ENCODE measurements at regions not wholly inside any gene's neighbourhood (a gene's known extent, or its start where the extent isn't known, plus 50 kb on each side); places are given as distances from the start of the nearest gene placed in this dataset.

DNA sequence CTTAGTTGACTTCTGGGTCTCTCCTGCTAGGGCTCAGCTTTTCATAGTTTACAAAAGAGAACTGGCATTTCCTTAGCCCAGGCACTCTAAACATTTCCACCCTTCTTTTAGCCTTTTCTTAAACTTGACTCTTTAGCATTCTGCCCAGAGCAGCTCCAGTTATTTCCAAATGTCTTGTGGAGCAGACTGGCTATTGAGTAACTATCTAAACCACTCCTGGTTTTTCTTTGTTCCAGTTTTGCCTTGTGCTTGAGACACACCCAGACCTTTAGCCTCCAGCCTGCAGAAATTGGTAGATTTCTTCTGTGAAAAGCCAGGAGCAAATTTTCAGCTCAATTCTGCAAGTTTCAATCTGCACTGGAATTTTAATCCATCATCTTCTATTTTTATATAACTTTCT lies 1813.1 kb downstream of the OLFM4 start:
- no peak for TF ChIP-seq CTBP1 (IDR thresholded peaks at IDR 0.05; ENCODE audit: borderline replicate concordance)
- TF ChIP-seq SP1 (IDR thresholded peaks at IDR 0.05), result no peak
- TF ChIP-seq ZNF384 (IDR thresholded peaks at IDR 0.05), result no peak
- no peak for TF ChIP-seq LEF1 (IDR thresholded peaks at IDR 0.05; ENCODE audit: borderline replicate concordance)
- TF ChIP-seq FOXM1 (IDR thresholded peaks at IDR 0.05; ENCODE audit: borderline replicate concordance), result no peak
- no peak for TF ChIP-seq NFRKB (IDR thresholded peaks at IDR 0.05)
- no peak for TF ChIP-seq TARDBP (IDR thresholded peaks at IDR 0.05)
- no peak for TF ChIP-seq HDGF (IDR thresholded peaks at IDR 0.05; ENCODE audit: borderline replicate concordance)
- TF ChIP-seq FOXK2 (IDR thresholded peaks at IDR 0.05), result no peak
- no peak for TF ChIP-seq PKNOX1 (IDR thresholded peaks at IDR 0.05)
- ChIA-PET CTCF (no interaction called here), POLR2A (no interaction called here)
- DNase-seq (ENCODE audit: extremely low spot score), result no peak

DNA sequence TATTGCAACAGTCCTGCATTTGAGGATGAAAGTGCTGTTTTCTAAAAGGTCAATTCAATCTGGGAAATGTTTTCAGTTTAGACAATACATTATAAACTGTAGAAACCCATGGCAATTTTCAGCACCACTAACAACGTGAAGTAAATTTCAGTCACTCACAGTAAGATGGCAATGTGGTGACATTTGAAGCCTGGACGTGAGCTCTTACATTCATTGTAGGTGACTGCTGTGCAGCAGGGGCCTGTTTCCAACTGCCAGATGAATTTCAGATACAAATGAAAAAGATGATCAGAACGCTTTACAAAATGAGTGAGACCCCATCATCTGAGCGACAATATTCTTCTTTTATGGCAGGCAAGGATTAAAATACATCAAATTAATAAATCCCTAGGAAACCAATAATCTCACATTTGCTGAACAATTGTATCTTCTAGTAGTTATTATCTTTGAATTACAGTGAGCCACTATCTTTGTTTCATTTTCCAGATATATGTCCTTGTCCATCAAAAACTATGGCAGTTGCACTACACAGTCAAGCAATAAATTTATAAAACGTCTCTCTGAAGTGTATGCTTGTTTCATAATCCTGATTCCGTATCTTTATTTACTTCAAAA lies 1816.8 kb downstream of the OLFM4 start:
- TF ChIP-seq HDGF (IDR thresholded peaks at IDR 0.05; ENCODE audit: borderline replicate concordance) (no peak), FOXM1 (IDR thresholded peaks at IDR 0.05; ENCODE audit: borderline replicate concordance) (no peak), SUZ12 (IDR thresholded peaks at IDR 0.05) (no peak), SP1 (IDR thresholded peaks at IDR 0.05) (no peak), ELF4 (IDR thresholded peaks at IDR 0.05) (no peak), FOXA1 (IDR thresholded peaks at IDR 0.05) (no peak), FOXK2 (IDR thresholded peaks at IDR 0.05) (no peak), L3MBTL2 (conservative IDR thresholded peaks at IDR 0.05) (no peak), BHLHE40 (IDR thresholded peaks at IDR 0.05; ENCODE audit: borderline replicate concordance) (no peak)
- DNase-seq (ENCODE audit: extremely low spot score), result no peak
- POLR2A ChIA-PET, result no interaction called here
- CTCF ChIA-PET, result interaction anchor here (0.7 kb wide), 1 partner anchor 96 kb away, joined by 3 read pairs; no protein-coding TSS in a partner anchor

DNA sequence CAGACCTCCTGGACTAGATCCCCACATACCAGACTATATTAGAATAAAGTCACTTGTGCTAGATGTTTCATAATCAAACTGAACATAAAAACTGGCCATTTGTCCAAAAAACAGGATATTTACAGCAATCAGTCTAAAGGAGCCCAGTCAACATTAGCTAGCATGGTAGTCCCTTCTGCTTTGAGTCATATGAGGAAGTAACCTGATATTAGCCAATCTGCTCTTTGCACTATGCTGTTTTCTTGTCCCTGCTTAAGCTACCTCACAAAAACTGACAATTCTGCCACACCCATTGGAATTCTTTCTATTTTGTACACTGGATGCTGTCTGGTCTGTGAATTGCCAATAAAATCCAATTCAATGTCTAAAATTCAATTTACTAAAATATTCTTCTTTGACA lies 1824.2 kb downstream of the OLFM4 start:
- ChIA-PET CTCF (no interaction called here), POLR2A (no interaction called here)
- no peak for TF ChIP-seq TARDBP (IDR thresholded peaks at IDR 0.05)
- TF ChIP-seq FOXK2 (IDR thresholded peaks at IDR 0.05), result no peak
- TF ChIP-seq FOXM1 (IDR thresholded peaks at IDR 0.05; ENCODE audit: borderline replicate concordance), result no peak
- TF ChIP-seq LEF1 (IDR thresholded peaks at IDR 0.05; ENCODE audit: borderline replicate concordance), result no peak
- TF ChIP-seq CTBP1 (IDR thresholded peaks at IDR 0.05; ENCODE audit: borderline replicate concordance), result no peak
- no peak for TF ChIP-seq ELF4 (IDR thresholded peaks at IDR 0.05)
- no peak for TF ChIP-seq NFRKB (IDR thresholded peaks at IDR 0.05)
- no peak for TF ChIP-seq ARNT (IDR thresholded peaks at IDR 0.05)
- no peak for TF ChIP-seq ZNF384 (IDR thresholded peaks at IDR 0.05)
- DNase-seq (ENCODE audit: extremely low spot score), result no peak

- POLR2A ChIA-PET, result no interaction called here
These were observed 1831.2 kb downstream of the OLFM4 start for GRCh38 chr13:54859827-54860226.

DNA sequence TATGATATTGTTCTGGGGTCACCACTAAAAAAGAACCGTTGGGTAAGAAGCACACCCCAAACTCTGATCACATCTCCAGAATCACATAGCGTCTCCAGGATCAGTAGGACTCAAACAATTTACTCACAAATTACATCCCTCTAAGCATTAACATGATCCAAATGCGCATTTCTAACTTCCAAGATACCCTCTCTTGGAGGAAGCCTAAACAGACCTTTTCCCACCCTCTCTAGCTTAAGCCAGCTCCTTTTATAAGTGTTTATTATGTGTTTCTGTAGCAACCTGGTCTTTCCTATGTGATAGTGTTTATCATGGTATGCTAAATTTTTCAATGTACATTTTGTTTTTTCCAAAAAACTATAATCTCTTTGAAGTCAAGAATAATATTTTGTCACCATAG lies 1846.5 kb downstream of the OLFM4 start:
- DNase-seq (ENCODE audit: extremely low spot score), result no peak
- POLR2A ChIA-PET, result no interaction called here
- TF ChIP-seq LEF1 (IDR thresholded peaks at IDR 0.05; ENCODE audit: borderline replicate concordance) (no peak), L3MBTL2 (conservative IDR thresholded peaks at IDR 0.05) (no peak), HDGF (IDR thresholded peaks at IDR 0.05; ENCODE audit: borderline replicate concordance) (no peak), FOXA1 (IDR thresholded peaks at IDR 0.05) (no peak), ARNT (IDR thresholded peaks at IDR 0.05) (no peak), SP1 (IDR thresholded peaks at IDR 0.05) (no peak), FOXK2 (IDR thresholded peaks at IDR 0.05) (no peak), SUZ12 (IDR thresholded peaks at IDR 0.05) (no peak), FOXM1 (IDR thresholded peaks at IDR 0.05; ENCODE audit: borderline replicate concordance) (no peak), ZNF384 (IDR thresholded peaks at IDR 0.05) (no peak), ELF4 (IDR thresholded peaks at IDR 0.05) (no peak), PKNOX1 (IDR thresholded peaks at IDR 0.05) (no peak)
- CTCF ChIA-PET, result no interaction called here

More at GRCh38 chr13:54859827-54860226, 1831.2 kb downstream of the OLFM4 start:
- TF ChIP-seq FOXM1 (IDR thresholded peaks at IDR 0.05; ENCODE audit: borderline replicate concordance), result no peak
- no peak for TF ChIP-seq TARDBP (IDR thresholded peaks at IDR 0.05)
- TF ChIP-seq ZNF384 (IDR thresholded peaks at IDR 0.05), result no peak
- TF ChIP-seq HDGF (IDR thresholded peaks at IDR 0.05; ENCODE audit: borderline replicate concordance), result no peak
- no peak for TF ChIP-seq L3MBTL2 (conservative IDR thresholded peaks at IDR 0.05)
- no peak for TF ChIP-seq LEF1 (IDR thresholded peaks at IDR 0.05; ENCODE audit: borderline replicate concordance)
- no peak for TF ChIP-seq FOXA1 (IDR thresholded peaks at IDR 0.05)
- no peak for DNase-seq (ENCODE audit: extremely low spot score)
- CTCF ChIA-PET, result no interaction called here

- no peak for DNase-seq (ENCODE audit: extremely low spot score)
- ChIA-PET CTCF (no interaction called here), POLR2A (no interaction called here)
- no peak for TF ChIP-seq FOXK2 (IDR thresholded peaks at IDR 0.05)
- TF ChIP-seq FOXA1 (IDR thresholded peaks at IDR 0.05), result no peak
- no peak for TF ChIP-seq FOXM1 (IDR thresholded peaks at IDR 0.05; ENCODE audit: borderline replicate concordance)
- no peak for TF ChIP-seq BHLHE40 (IDR thresholded peaks at IDR 0.05; ENCODE audit: borderline replicate concordance)
- TF ChIP-seq SP1 (IDR thresholded peaks at IDR 0.05), result no peak
- TF ChIP-seq ZNF384 (IDR thresholded peaks at IDR 0.05), result no peak
- no peak for TF ChIP-seq HDGF (IDR thresholded peaks at IDR 0.05; ENCODE audit: borderline replicate concordance)
- TF ChIP-seq ARNT (IDR thresholded peaks at IDR 0.05), result no peak
- no peak for TF ChIP-seq L3MBTL2 (conservative IDR thresholded peaks at IDR 0.05)
- TF ChIP-seq LEF1 (IDR thresholded peaks at IDR 0.05; ENCODE audit: borderline replicate concordance), result no peak
- no peak for TF ChIP-seq TARDBP (IDR thresholded peaks at IDR 0.05)
- no peak for TF ChIP-seq CTBP1 (IDR thresholded peaks at IDR 0.05; ENCODE audit: borderline replicate concordance)
- no peak for TF ChIP-seq SUZ12 (IDR thresholded peaks at IDR 0.05)
- no peak for TF ChIP-seq PKNOX1 (IDR thresholded peaks at IDR 0.05)
- no peak for TF ChIP-seq ELF4 (IDR thresholded peaks at IDR 0.05)
- no peak for TF ChIP-seq NFRKB (IDR thresholded peaks at IDR 0.05)
These were observed 1850.4 kb downstream of the OLFM4 start for GRCh38 chr13:54879036-54879435.
